ENCODE measurements at regions not wholly inside any gene's neighbourhood (a gene's known extent, or its start where the extent isn't known, plus 50 kb on each side); places are given as distances from the start of the nearest gene placed in this dataset.

- H3K4me3 ChIP-seq (replicated peaks in 1 of 4; ENCODE audit: control extremely low read depth in 1 of 4, insufficient read depth in 1 of 4, low read depth in 3 of 4, low read length in 4 of 4) = no peak overlapping the region
- no peaks in the 10 kb centered on the region for H4K20me1 ChIP-seq (ENCODE audit: control insufficient read depth, extremely low read depth, insufficient read depth, low read length)
- H3K4me1 ChIP-seq (ENCODE audit: control insufficient read depth, extremely low read depth, insufficient read depth, low read length) = peaks cover 2% of the 10 kb centered on the region
- no peaks in the 10 kb centered on the region for H3K27me3 ChIP-seq (ENCODE audit: control insufficient read depth, insufficient read depth, low read length)
- TF ChIP-seq CTCF (conservative IDR thresholded peaks at IDR 0.05 in 1 of 2, IDR thresholded peaks at IDR 0.05 in 1 of 2; ENCODE audit: low read depth in 1 of 2, low read length in 2 of 2) = no peak
- no peak for TF ChIP-seq EZH2 (IDR thresholded peaks at IDR 0.05; ENCODE audit: low read length, missing control alignments)
- no peaks in the 10 kb centered on the region for H3K36me3 ChIP-seq (ENCODE audit: control insufficient read depth, insufficient read depth, low read length)
- no peak overlapping the region for H3K27ac ChIP-seq (ENCODE audit: insufficient read depth, low read length)
- H3K9ac ChIP-seq (ENCODE audit: insufficient read depth, low read length) = no peak overlapping the region
- DNase-seq (ENCODE audit: low read depth in 2 of 2) = peak in 1 of 2 donors; percentile 43
- H2AFZ ChIP-seq (ENCODE audit: low read length) = no peak overlapping the region
- H3K9me3 ChIP-seq (ENCODE audit: control insufficient read depth, insufficient read depth, low read depth, low read length) = no peaks in the 10 kb centered on the region
- H3K4me2 ChIP-seq (ENCODE audit: extremely low read depth, insufficient read depth, low read length) = no peak overlapping the region
- H3K79me2 ChIP-seq (ENCODE audit: control insufficient read depth, insufficient read depth, low read length) = no peaks in the 10 kb centered on the region
Observed at GRCh38 chr15:87362531-87362930, 894.0 kb downstream of the NTRK3 start.

- DNase-seq (ENCODE audit: low read depth in 2 of 2) = no peak
- no peak overlapping the region for H3K27ac ChIP-seq (ENCODE audit: insufficient read depth, low read length)
- no peaks in the 10 kb centered on the region for H3K4me1 ChIP-seq (ENCODE audit: control insufficient read depth, extremely low read depth, insufficient read depth, low read length)
- H3K27me3 ChIP-seq (ENCODE audit: control insufficient read depth, insufficient read depth, low read length) = no peaks in the 10 kb centered on the region
- H3K79me2 ChIP-seq (ENCODE audit: control insufficient read depth, insufficient read depth, low read length) = no peaks in the 10 kb centered on the region
- TF ChIP-seq EZH2 (IDR thresholded peaks at IDR 0.05; ENCODE audit: low read length, missing control alignments) (no peak), CTCF (conservative IDR thresholded peaks at IDR 0.05 in 1 of 2, IDR thresholded peaks at IDR 0.05 in 1 of 2; ENCODE audit: low read depth in 1 of 2, low read length in 2 of 2) (no peak)
- H3K9me3 ChIP-seq (ENCODE audit: control insufficient read depth, insufficient read depth, low read depth, low read length) = no peaks in the 10 kb centered on the region
- no peak overlapping the region for H3K4me2 ChIP-seq (ENCODE audit: extremely low read depth, insufficient read depth, low read length)
- no peak overlapping the region for H3K4me3 ChIP-seq (replicated peaks in 1 of 4; ENCODE audit: control extremely low read depth in 1 of 4, insufficient read depth in 1 of 4, low read depth in 3 of 4, low read length in 4 of 4)
- no peak overlapping the region for H2AFZ ChIP-seq (ENCODE audit: low read length)
- no peaks in the 10 kb centered on the region for H4K20me1 ChIP-seq (ENCODE audit: control insufficient read depth, extremely low read depth, insufficient read depth, low read length)
- H3K36me3 ChIP-seq (ENCODE audit: control insufficient read depth, insufficient read depth, low read length) = no peaks in the 10 kb centered on the region
- no peak overlapping the region for H3K9ac ChIP-seq (ENCODE audit: insufficient read depth, low read length)
Observed at GRCh38 chr15:87357637-87358313, 898.8 kb downstream of the NTRK3 start.

GRCh38 chr15:87355946-87356345 is 900.6 kb downstream of the NTRK3 start:
- no peak overlapping the region for H3K9ac ChIP-seq (ENCODE audit: insufficient read depth, low read length)
- H3K27me3 ChIP-seq (ENCODE audit: control insufficient read depth, insufficient read depth, low read length) = no peaks in the 10 kb centered on the region
- H3K4me2 ChIP-seq (ENCODE audit: extremely low read depth, insufficient read depth, low read length) = no peak overlapping the region
- no peaks in the 10 kb centered on the region for H3K79me2 ChIP-seq (ENCODE audit: control insufficient read depth, insufficient read depth, low read length)
- no peaks in the 10 kb centered on the region for H3K4me1 ChIP-seq (ENCODE audit: control insufficient read depth, extremely low read depth, insufficient read depth, low read length)
- no peak overlapping the region for H3K4me3 ChIP-seq (replicated peaks in 1 of 4; ENCODE audit: control extremely low read depth in 1 of 4, insufficient read depth in 1 of 4, low read depth in 3 of 4, low read length in 4 of 4)
- TF ChIP-seq CTCF (conservative IDR thresholded peaks at IDR 0.05 in 1 of 2, IDR thresholded peaks at IDR 0.05 in 1 of 2; ENCODE audit: low read depth in 1 of 2, low read length in 2 of 2) (no peak), EZH2 (IDR thresholded peaks at IDR 0.05; ENCODE audit: low read length, missing control alignments) (no peak)
- no peaks in the 10 kb centered on the region for H3K36me3 ChIP-seq (ENCODE audit: control insufficient read depth, insufficient read depth, low read length)
- H4K20me1 ChIP-seq (ENCODE audit: control insufficient read depth, extremely low read depth, insufficient read depth, low read length) = no peaks in the 10 kb centered on the region
- H3K9me3 ChIP-seq (ENCODE audit: control insufficient read depth, insufficient read depth, low read depth, low read length) = no peaks in the 10 kb centered on the region
- H2AFZ ChIP-seq (ENCODE audit: low read length) = no peak overlapping the region
- no peak for DNase-seq (ENCODE audit: low read depth in 2 of 2)
- no peak overlapping the region for H3K27ac ChIP-seq (ENCODE audit: insufficient read depth, low read length)
